Ishikawa (cell line): ENCODE measurements at regions not wholly inside any gene's neighbourhood (a gene's known extent, or its start where the extent isn't known, plus 50 kb on each side); places are given as distances from the start of the nearest gene placed in this dataset.

ENCODE experiments used
- CEBPB ChIP-seq: IDR thresholded peaks from 2 replicates; pipeline ENCODE4 v1.6.1; 2012
- CREB1 ChIP-seq: IDR thresholded peaks from 2 replicates; pipeline ENCODE4 v1.6.1; 2012; ENCODE audit warnings: low read depth
- EGR1 ChIP-seq: IDR thresholded peaks from 2 replicates; pipeline ENCODE4 v1.6.1; 2012
- EP300 ChIP-seq: IDR thresholded peaks from 2 replicates; pipeline ENCODE4 v1.6.1; 2012; ENCODE audit warnings: borderline replicate concordance
- FOXM1 ChIP-seq: IDR thresholded peaks from 2 replicates; pipeline ENCODE4 v1.6.1; 2012; ENCODE audit warnings: low read depth, borderline replicate concordance
- NFIC ChIP-seq: IDR thresholded peaks from 2 replicates; pipeline ENCODE4 v1.6.1; 2012
- RAD21 ChIP-seq: IDR thresholded peaks from 2 replicates; pipeline ENCODE4 v1.6.1; 2012; ENCODE audit warnings: low read depth
- TAF1 ChIP-seq: IDR thresholded peaks from 2 replicates; pipeline ENCODE4 v1.6.1; 2012; ENCODE audit warnings: low read depth, mild to moderate bottlenecking
- TCF12 ChIP-seq: IDR thresholded peaks from 2 replicates; pipeline ENCODE4 v1.6.1; 2012; ENCODE audit warnings: low read depth
- TEAD4 ChIP-seq: IDR thresholded peaks from 2 replicates; pipeline ENCODE4 v1.6.1; 2012
- USF1 ChIP-seq: IDR thresholded peaks from 2 replicates; pipeline ENCODE4 v1.6.1; 2012
- YY1 ChIP-seq: IDR thresholded peaks from 2 replicates; pipeline ENCODE4 v1.6.1; 2012; ENCODE audit warnings: low read depth
- ZBTB7A ChIP-seq: IDR thresholded peaks from 2 replicates; pipeline ENCODE4 v1.6.1; 2012; ENCODE audit warnings: low read depth
- TF ChIP-seq, protein P1 (sequence below): IDR thresholded peaks from 2 replicates; pipeline ENCODE4 v1.6.1; 2012; ENCODE audit warnings: low read depth, mild to moderate bottlenecking
- TF ChIP-seq, protein P2 (sequence below): IDR thresholded peaks from 2 replicates; pipeline ENCODE4 v1.6.1; 2012

DNA sequence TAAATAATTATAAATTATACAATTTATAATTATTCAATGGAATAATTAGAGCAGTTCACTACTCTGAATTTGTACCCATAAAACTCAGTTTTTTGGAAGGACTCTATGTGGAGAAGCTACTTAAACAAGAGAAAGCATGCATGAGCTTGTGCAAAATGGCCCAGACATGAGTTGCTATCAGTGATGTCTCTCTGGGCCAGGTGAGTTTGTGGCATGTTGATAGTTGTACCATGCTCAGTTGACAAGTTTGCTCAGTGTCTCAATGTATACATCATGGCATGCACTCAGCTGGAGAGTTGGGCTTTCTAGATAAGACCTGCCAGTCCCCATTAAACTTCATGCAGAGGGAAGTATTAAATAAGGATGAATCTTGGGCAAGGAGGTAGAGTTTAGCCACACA lies 153.8 kb upstream of the TACR1 start:
- TF ChIP-seq TAF1 (no peak), RAD21 (no peak), CEBPB (no peak), EGR1 (no peak), EP300 (no peak), USF1 (no peak), TCF12 (no peak), CREB1 (no peak), TEAD4 (no peak), YY1 (no peak), FOXM1 (no peak), NFIC (no peak), ZBTB7A (no peak)
- TF ChIP-seq, protein P1, sequence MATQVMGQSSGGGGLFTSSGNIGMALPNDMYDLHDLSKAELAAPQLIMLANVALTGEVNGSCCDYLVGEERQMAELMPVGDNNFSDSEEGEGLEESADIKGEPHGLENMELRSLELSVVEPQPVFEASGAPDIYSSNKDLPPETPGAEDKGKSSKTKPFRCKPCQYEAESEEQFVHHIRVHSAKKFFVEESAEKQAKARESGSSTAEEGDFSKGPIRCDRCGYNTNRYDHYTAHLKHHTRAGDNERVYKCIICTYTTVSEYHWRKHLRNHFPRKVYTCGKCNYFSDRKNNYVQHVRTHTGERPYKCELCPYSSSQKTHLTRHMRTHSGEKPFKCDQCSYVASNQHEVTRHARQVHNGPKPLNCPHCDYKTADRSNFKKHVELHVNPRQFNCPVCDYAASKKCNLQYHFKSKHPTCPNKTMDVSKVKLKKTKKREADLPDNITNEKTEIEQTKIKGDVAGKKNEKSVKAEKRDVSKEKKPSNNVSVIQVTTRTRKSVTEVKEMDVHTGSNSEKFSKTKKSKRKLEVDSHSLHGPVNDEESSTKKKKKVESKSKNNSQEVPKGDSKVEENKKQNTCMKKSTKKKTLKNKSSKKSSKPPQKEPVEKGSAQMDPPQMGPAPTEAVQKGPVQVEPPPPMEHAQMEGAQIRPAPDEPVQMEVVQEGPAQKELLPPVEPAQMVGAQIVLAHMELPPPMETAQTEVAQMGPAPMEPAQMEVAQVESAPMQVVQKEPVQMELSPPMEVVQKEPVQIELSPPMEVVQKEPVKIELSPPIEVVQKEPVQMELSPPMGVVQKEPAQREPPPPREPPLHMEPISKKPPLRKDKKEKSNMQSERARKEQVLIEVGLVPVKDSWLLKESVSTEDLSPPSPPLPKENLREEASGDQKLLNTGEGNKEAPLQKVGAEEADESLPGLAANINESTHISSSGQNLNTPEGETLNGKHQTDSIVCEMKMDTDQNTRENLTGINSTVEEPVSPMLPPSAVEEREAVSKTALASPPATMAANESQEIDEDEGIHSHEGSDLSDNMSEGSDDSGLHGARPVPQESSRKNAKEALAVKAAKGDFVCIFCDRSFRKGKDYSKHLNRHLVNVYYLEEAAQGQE, result no peak
- TF ChIP-seq, protein P2, sequence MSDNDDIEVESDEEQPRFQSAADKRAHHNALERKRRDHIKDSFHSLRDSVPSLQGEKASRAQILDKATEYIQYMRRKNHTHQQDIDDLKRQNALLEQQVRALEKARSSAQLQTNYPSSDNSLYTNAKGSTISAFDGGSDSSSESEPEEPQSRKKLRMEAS, result no peak

GRCh38 chr2:75348307-75348706 lies 149.0 kb upstream of the TACR1 start:
- TF ChIP-seq NFIC (no peak), TEAD4 (no peak), TCF12 (no peak), EGR1 (no peak), USF1 (no peak), EP300 (no peak)
- TF ChIP-seq, protein P1, result no peak

- TF ChIP-seq TEAD4, result no peak
- no peak for TF ChIP-seq NFIC
- no peak for TF ChIP-seq TAF1
- TF ChIP-seq USF1, result no peak
- no peak for TF ChIP-seq YY1
- no peak for TF ChIP-seq TCF12
- TF ChIP-seq ZBTB7A, result no peak
- no peak for TF ChIP-seq RAD21
- TF ChIP-seq, protein P2, result no peak
- TF ChIP-seq EP300, result no peak
- TF ChIP-seq EGR1, result no peak
- no peak for TF ChIP-seq FOXM1
- no peak for TF ChIP-seq CEBPB
- TF ChIP-seq CREB1, result no peak
- TF ChIP-seq, protein P1, result no peak
Observed at GRCh38 chr2:75344146-75344545, 144.8 kb upstream of the TACR1 start.

DNA sequence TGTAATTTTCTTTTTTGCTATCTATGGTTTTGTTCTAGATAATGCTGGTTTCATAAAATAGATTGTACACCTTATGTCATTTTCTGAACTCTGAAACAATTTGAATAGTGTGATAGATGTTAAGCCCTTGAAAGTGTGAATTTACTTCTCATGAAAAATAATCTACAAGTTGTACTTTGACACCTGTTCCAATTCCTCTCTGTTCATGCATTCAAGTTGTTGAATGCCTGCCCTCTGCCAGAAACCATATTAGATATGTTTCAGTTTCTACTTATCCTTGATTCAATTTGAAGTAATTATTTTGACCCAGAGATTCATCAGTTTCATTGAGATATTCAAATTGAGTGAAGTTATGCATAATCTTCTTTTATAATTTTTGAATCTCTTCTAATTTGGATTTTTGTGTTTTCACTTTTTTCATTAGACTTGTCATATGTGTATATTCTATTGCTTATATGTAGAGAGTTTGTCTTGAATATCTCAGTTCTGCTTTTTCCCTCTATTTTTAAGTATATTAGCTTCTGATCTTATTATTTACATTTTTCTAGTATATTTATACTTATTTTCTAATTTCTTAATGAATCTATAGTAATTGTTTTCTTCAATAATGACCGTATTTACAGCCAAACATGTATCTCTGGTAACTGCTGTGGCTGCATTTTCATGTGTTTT lies 143.3 kb upstream of the TACR1 start:
- TF ChIP-seq ZBTB7A (no peak), TEAD4 (no peak), CEBPB (no peak), CREB1 (no peak), EGR1 (no peak)
- TF ChIP-seq, protein P1, result no peak
- TF ChIP-seq, protein P2, result no peak
